ENCODE measurements at regions not wholly inside any gene's neighbourhood (a gene's known extent, or its start where the extent isn't known, plus 50 kb on each side); places are given as distances from the start of the nearest gene placed in this dataset.

- Histone ChIP-seq H3K36me3 (no peaks in the 10 kb centered on the region), H3K27ac (no peak overlapping the region), H3K4me1 (no peaks in the 10 kb centered on the region), H3K9me3 (no peaks in the 10 kb centered on the region), H3K27me3 (no peaks in the 10 kb centered on the region), H3K4me3 (no peak overlapping the region)
- ATAC-seq (no peak), DNase-seq (no peak)
- intact Hi-C loops (cut with DNase I), result no loop called here
- TF ChIP-seq POLR2A (IDR thresholded peaks at IDR 0.05) (no peak), CTCF (IDR thresholded peaks at IDR 0.05) (no peak)
- WGBS (ENCODE audit: insufficient coverage, low coverage, low lambda C conversion rate, missing lambda C conversion rate), result 43% methylated on average over 8 of the region's 19 CpGs
Observed at GRCh38 chr12:124224535-124225110, 70.3 kb upstream of the RFLNA start.

GRCh38 chr12:124225730-124226129 is 69.2 kb upstream of the RFLNA start:
- DNase-seq (no peak), ATAC-seq (no peak)
- intact Hi-C loops (cut with DNase I), result no loop called here
- no peaks in the 10 kb centered on the region for H3K4me1 ChIP-seq
- no peaks in the 10 kb centered on the region for H3K27me3 ChIP-seq
- no peak for TF ChIP-seq POLR2A (IDR thresholded peaks at IDR 0.05)
- TF ChIP-seq CTCF (IDR thresholded peaks at IDR 0.05), result no peak
- H3K4me3 ChIP-seq, result no peak overlapping the region
- 65% methylated on average over 4 of the region's 4 CpGs for WGBS (ENCODE audit: insufficient coverage, low coverage, low lambda C conversion rate, missing lambda C conversion rate)
- H3K9me3 ChIP-seq, result no peaks in the 10 kb centered on the region
- no peaks in the 10 kb centered on the region for H3K36me3 ChIP-seq
- no peak overlapping the region for H3K27ac ChIP-seq

GRCh38 chr12:124227951-124228711 is 66.8 kb upstream of the RFLNA start:
- WGBS (ENCODE audit: insufficient coverage, low coverage, low lambda C conversion rate, missing lambda C conversion rate), result 66% methylated on average over 9 of the region's 25 CpGs
- Histone ChIP-seq H3K9me3 (no peaks in the 10 kb centered on the region), H3K4me3 (no peak overlapping the region), H3K4me1 (no peaks in the 10 kb centered on the region), H3K27ac (no peak overlapping the region), H3K27me3 (no peaks in the 10 kb centered on the region), H3K36me3 (no peaks in the 10 kb centered on the region)
- intact Hi-C loops (cut with DNase I), result no loop called here
- ATAC-seq (no peak), DNase-seq (no peak)
- no peak for TF ChIP-seq CTCF (IDR thresholded peaks at IDR 0.05)
- no peak for TF ChIP-seq POLR2A (IDR thresholded peaks at IDR 0.05)

- Histone ChIP-seq H3K9me3 (no peaks in the 10 kb centered on the region), H3K27ac (no peak overlapping the region), H3K36me3 (no peaks in the 10 kb centered on the region), H3K4me3 (no peak overlapping the region), H3K27me3 (no peaks in the 10 kb centered on the region), H3K4me1 (no peaks in the 10 kb centered on the region)
- no peak for TF ChIP-seq POLR2A (IDR thresholded peaks at IDR 0.05)
- TF ChIP-seq CTCF (IDR thresholded peaks at IDR 0.05), result no peak
- ATAC-seq, result no peak
- DNase-seq, result no peak
- intact Hi-C loops (cut with DNase I), result no loop called here
Observed at GRCh38 chr12:124229520-124229919, 65.4 kb upstream of the RFLNA start.
